ENCODE measurements at regions not wholly inside any gene's neighbourhood (a gene's known extent, or its start where the extent isn't known, plus 50 kb on each side); places are given as distances from the start of the nearest gene placed in this dataset.

DNA sequence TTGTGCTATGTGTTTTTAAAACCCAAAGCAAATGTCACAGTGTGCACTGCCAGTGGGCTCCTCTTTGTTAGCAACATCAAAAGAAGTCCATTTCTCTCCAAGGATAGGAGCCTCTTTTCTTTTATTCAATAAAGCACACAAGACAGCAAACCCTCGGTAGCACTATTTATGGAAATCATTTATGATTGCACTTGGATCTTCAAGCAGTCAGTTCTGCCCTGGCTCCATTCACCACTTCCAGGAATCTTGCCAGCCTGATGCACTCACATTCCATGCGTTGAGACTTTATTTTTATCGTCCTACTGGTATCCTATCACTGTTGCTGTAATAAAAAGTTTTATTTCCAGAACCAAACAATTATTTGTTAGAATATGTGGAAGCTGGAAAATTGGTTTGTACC is 412.1 kb downstream of the TBL1XR1 start:
- Histone ChIP-seq H4K20me1 (ENCODE audit: insufficient read depth) (no peaks in the 10 kb centered on the region), H3K27me3 (ENCODE audit: insufficient read depth, low read depth) (no peaks in the 10 kb centered on the region), H3K79me2 (ENCODE audit: low read depth) (no peaks in the 10 kb centered on the region), H3F3A (ENCODE audit: insufficient read depth, low read depth) (no peaks in the 10 kb centered on the region), H3K4me1 (replicated peaks; ENCODE audit: insufficient read depth) (peaks cover 15% of the 10 kb centered on the region), H3K9me3 (ENCODE audit: insufficient read depth, low read depth) (no peaks in the 10 kb centered on the region), H3K4me3 (no peak overlapping the region), H3K9me2 (ENCODE audit: insufficient read depth) (no peaks in the 10 kb centered on the region), H2AFZ (no peak overlapping the region), H3K4me2 (no peak overlapping the region), H3K27ac (no peak overlapping the region), H3K36me3 (ENCODE audit: low read depth) (no peaks in the 10 kb centered on the region)
- intact Hi-C loops (cut with micrococcal nuclease; ENCODE audit: unreplicated experiment): no loop called here
- no TSS peak for BruUV-seq (replicated peaks)
- POLR2A ChIA-PET (ENCODE audit: unreplicated experiment): no interaction called here
- CTCF ChIA-PET: no interaction called here
- TF ChIP-seq EZH2 (IDR thresholded peaks at IDR 0.05; ENCODE audit: low read depth): no peak
- TF ChIP-seq CTCF (conservative IDR thresholded peaks at IDR 0.05): no peak
- no peak for DNase-seq

- Histone ChIP-seq H3K27ac (no peak overlapping the region), H2AFZ (no peak overlapping the region), H3K27me3 (ENCODE audit: insufficient read depth, low read depth) (no peaks in the 10 kb centered on the region), H3K9me3 (ENCODE audit: insufficient read depth, low read depth) (no peaks in the 10 kb centered on the region), H3K79me2 (ENCODE audit: low read depth) (no peaks in the 10 kb centered on the region), H4K20me1 (ENCODE audit: insufficient read depth) (no peaks in the 10 kb centered on the region), H3K9me2 (ENCODE audit: insufficient read depth) (no peaks in the 10 kb centered on the region), H3K4me2 (no peak overlapping the region), H3F3A (ENCODE audit: insufficient read depth, low read depth) (no peaks in the 10 kb centered on the region), H3K4me3 (no peak overlapping the region), H3K4me1 (replicated peaks; ENCODE audit: insufficient read depth) (no peaks in the 10 kb centered on the region), H3K36me3 (ENCODE audit: low read depth) (no peaks in the 10 kb centered on the region)
- intact Hi-C loops (cut with micrococcal nuclease; ENCODE audit: unreplicated experiment): no loop called here
- TF ChIP-seq EZH2 (IDR thresholded peaks at IDR 0.05; ENCODE audit: low read depth): no peak
- TF ChIP-seq CTCF (conservative IDR thresholded peaks at IDR 0.05): no peak
- ChIA-PET POLR2A (ENCODE audit: unreplicated experiment) (no interaction called here), CTCF (no interaction called here)
- no TSS peak for BruUV-seq (replicated peaks)
- DNase-seq: no peak
These were observed 416.5 kb downstream of the TBL1XR1 start for GRCh38 chr3:176780766-176781165.

DNA sequence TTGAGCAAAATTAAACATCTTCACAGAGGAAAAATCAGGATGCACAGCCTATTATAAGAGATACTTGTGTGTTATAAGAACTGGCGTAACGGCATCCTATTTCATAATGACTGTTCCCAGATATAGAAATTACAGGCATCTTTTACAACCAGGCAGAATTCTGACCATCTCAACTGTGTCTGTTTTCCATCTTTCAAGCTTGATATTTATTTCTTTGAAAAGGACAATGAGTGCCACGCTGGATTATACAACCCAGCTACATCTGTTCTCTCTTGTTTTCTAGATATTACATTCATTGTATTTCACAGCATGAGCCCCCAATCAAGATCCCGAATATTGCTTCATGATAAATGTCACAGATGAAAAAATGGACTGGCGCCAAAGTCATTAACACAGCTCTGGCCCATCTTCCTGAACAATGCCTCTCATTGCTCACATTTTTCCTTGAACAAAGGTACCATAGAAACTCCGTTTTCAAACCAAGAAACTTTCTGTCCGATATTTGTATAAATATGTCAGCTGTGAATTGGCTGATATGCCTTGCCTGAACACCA is 420.6 kb downstream of the TBL1XR1 start:
- TF ChIP-seq CTCF (conservative IDR thresholded peaks at IDR 0.05) (no peak), EZH2 (IDR thresholded peaks at IDR 0.05; ENCODE audit: low read depth) (no peak)
- no peaks in the 10 kb centered on the region for H3K79me2 ChIP-seq (ENCODE audit: low read depth)
- DNase-seq: no peak
- H3K36me3 ChIP-seq (ENCODE audit: low read depth): no peaks in the 10 kb centered on the region
- no peak overlapping the region for H2AFZ ChIP-seq
- intact Hi-C loops (cut with micrococcal nuclease; ENCODE audit: unreplicated experiment): no loop called here
- BruUV-seq (replicated peaks): no TSS peak
- H3K27ac ChIP-seq: no peak overlapping the region
- no peak overlapping the region for H3K4me2 ChIP-seq
- POLR2A ChIA-PET (ENCODE audit: unreplicated experiment): no interaction called here
- no peaks in the 10 kb centered on the region for H3K9me2 ChIP-seq (ENCODE audit: insufficient read depth)
- H3K4me3 ChIP-seq: no peak overlapping the region
- no peaks in the 10 kb centered on the region for H4K20me1 ChIP-seq (ENCODE audit: insufficient read depth)
- CTCF ChIA-PET: interaction anchor here (0.6 kb wide), 1 partner anchor 123 kb away, joined by 7 read pairs; no protein-coding TSS in a partner anchor
- no peaks in the 10 kb centered on the region for H3F3A ChIP-seq (ENCODE audit: insufficient read depth, low read depth)
- no peaks in the 10 kb centered on the region for H3K27me3 ChIP-seq (ENCODE audit: insufficient read depth, low read depth)
- H3K9me3 ChIP-seq (ENCODE audit: insufficient read depth, low read depth): 0 out of 2 replicates have a peak, but pooled peaks cover 4% of the 10 kb centered on the region
- H3K4me1 ChIP-seq (replicated peaks; ENCODE audit: insufficient read depth): no peaks in the 10 kb centered on the region

Data from PC-9 (cell line).